IPS-18c (cell line): ENCODE measurements at regions not wholly inside any gene's neighbourhood (a gene's known extent, or its start where the extent isn't known, plus 50 kb on each side); places are given as distances from the start of the nearest gene placed in this dataset.
"Not testable (repeated sequence)": the region's sequence is repeated elsewhere in the genome, so short reads cannot be mapped to it uniquely, and the experiment has no call there.

Experiments
- H3K4me3 ChIP-seq: 2 replicates; pipeline ENCODE4 v1.7.0; 2013; ENCODE audit warnings: low read depth, mild to moderate bottlenecking, low read length, moderate library complexity; ENCODE audit not compliant: insufficient read depth
- H3K9me3 ChIP-seq: one replicate; pipeline ENCODE4 v1.6.1; 2013; ENCODE audit warnings: mild to moderate bottlenecking, low read length, moderate library complexity; ENCODE audit not compliant: control insufficient read depth, insufficient read depth

GRCh38 chr1:60662486-60663044, 419.8 kb upstream of the NFIA start:
- Histone ChIP-seq H3K9me3 (no peaks in the 10 kb centered on the region), H3K4me3 (no peak overlapping the region)

DNA sequence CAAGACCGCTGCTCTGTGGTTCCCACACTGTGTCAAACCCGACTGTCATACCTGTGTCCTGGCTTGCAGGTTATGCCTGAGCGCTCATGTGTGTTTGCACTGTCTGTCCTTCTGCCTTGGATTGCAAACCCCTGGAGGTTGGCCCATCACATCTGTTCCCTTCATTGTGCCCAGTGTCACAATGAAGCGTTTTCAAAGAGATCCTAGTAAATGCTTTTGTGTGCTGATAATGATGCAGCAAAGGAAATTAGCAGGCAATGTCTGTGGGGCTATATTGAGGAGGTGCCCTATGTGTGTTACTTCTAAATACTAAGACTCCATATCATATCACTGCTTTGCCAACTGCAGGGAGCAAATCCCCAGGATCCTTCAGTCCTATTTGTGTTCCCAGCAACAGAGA, 424.4 kb upstream of the NFIA start:
- H3K4me3 ChIP-seq = no peak overlapping the region
- H3K9me3 ChIP-seq = no peaks in the 10 kb centered on the region

GRCh38 chr1:60655679-60656355, 426.5 kb upstream of the NFIA start:
- peaks cover 2% of the 10 kb centered on the region for H3K9me3 ChIP-seq
- H3K4me3 ChIP-seq = no peak overlapping the region

GRCh38 chr1:60640033-60640551, 442.3 kb upstream of the NFIA start:
- H3K9me3 ChIP-seq, H3K4me3 ChIP-seq: not testable (repeated sequence)

DNA sequence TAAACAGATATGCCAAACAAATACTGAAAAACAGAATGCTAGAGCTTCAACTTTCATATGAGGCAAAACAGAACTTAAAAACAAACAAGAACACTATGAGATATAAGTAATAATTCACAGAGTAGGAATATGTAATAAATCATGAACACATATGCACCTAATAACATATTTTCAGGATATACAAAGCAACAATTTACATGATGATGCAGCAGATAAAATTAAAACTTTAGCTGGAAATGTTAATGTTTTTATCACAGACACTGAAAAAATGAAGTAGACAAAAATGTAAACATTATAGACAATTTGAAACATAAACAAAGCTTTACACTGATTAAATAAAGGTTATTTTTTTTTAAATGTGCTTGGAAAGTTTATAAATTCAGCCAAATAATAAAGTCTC, 443.1 kb upstream of the NFIA start:
- H3K9me3 ChIP-seq = no peaks in the 10 kb centered on the region
- no peak overlapping the region for H3K4me3 ChIP-seq

DNA sequence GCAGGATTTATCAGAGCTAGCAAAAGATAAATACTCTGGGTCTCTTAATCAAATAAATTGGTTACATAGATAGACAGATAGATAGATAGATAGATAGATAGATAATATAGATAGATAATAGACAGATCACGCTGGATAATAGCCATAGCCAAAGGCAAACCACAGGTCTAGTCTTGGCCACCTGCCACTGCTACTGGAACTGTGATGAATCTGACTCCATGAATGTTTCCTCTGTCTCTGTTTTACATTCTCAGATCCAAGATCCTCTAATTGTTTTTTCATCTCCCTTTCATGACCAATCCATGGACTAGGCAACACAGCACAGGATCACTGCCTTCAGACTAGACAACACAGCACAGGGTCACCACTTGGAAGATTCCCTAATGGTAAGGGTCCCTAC, 444.7 kb upstream of the NFIA start:
- H3K9me3 ChIP-seq = no peaks in the 10 kb centered on the region
- no peak overlapping the region for H3K4me3 ChIP-seq

- H3K4me3 ChIP-seq = no peak overlapping the region
Measured at GRCh38 chr1:60636946-60637345, 445.4 kb upstream of the NFIA start.

GRCh38 chr1:60634106-60634505, 448.3 kb upstream of the NFIA start:
- Histone ChIP-seq H3K4me3 (no peak overlapping the region), H3K9me3 (no peaks in the 10 kb centered on the region)

More at GRCh38 chr1:60636946-60637345, 445.4 kb upstream of the NFIA start:
- H3K9me3 ChIP-seq = no peaks in the 10 kb centered on the region

DNA sequence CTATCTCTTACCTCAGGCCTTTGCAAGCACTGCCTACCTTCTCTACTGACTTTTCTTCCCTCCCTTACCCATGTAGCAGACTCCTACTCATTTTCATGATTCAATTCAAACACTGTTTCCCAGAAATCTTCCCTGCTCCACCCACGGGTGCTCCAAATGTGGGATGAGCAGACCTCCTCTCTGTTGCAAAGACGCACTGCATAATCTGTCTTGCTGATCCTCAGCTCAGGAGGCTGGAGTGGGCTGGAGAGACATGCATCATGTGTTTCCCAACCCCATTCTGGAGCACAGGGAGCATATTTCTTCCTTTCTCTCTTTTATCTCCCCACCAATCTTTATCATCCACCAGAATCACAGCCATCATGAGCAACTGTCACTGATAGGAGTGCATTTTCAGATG, 459.9 kb upstream of the NFIA start:
- no peak overlapping the region for H3K4me3 ChIP-seq
- H3K9me3 ChIP-seq = no peaks in the 10 kb centered on the region

DNA sequence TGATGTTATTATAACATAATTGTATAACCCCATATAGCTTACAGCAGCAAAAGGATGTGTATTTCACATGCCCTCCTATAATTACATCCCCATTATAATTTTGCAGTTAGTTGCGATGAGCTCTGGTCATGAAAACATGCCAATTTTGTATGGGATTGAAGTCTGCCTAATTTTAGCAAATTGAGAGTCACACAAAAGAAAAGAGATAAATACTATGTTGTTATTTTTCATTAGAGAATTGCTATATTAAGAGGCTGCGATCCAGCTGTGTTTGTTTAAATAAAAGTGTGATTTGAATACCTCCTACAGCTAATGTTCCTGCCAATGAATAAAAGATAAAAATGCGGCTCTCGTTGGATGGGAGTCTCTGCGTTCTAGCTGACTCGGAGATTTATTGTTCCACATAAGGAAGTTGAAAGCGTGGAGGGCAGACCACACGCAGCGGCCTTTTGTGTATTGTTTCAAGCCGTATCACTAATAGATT, 461.0 kb upstream of the NFIA start:
- Histone ChIP-seq H3K4me3 (no peak overlapping the region), H3K9me3 (no peaks in the 10 kb centered on the region)

DNA sequence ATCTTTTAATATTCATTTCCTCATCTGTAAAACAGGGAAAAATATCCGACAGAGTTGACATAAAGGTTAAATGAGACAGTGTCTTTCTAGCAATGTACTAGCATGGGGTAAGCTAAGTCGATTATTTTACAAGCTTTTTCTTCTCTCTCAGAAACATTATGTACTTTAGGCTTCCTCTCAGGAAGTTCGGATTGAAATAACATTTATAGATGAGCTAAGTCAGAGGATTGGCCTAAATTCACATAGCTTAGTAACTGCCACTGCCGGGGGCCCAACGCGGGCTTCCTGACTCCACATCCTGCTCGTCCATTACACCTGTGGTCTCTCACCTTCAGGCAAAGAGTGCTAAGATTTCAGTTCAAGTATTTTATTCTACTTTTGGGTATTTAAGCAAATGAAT, 462.3 kb upstream of the NFIA start:
- Histone ChIP-seq H3K9me3 (no peaks in the 10 kb centered on the region), H3K4me3 (no peak overlapping the region)

DNA sequence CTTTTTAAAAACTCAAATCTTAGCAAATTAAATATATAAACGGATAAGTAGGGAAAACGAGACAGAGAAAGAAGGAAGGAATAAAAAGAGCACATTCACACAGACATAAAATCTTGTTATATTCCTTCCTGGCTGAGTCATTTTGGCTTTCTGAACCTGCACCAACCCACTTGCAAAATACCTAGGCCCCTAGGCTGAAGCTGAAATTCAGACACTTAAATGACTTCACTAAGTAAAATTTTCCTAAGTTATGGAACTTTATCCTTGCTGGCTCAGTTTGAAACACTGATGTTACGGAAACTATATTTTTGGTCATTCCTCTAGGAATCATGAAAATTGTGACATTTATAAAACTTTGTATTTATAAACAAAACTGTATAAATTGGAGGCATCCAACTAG, 462.8 kb upstream of the NFIA start:
- Histone ChIP-seq H3K9me3 (no peaks in the 10 kb centered on the region), H3K4me3 (no peak overlapping the region)

DNA sequence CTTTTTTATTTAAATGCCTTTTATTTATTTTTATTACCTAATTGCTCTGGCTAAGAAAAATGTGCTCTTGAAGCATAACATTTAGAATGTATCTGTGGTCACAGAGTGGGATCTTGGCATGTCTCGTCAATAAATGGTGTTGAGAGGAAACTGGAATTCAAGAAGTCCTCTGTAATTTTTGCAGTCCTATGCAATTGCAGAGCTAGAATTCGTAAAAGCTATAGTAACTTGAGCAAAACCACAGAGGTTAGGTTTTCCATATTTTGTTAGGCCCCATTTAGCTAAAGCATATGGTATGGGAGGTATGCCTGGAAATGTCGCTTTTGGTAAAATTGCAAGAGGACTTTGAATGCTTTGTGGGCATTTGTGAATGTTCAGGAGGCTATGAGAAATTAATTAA, 466.7 kb upstream of the NFIA start:
- H3K9me3 ChIP-seq = no peaks in the 10 kb centered on the region

GRCh38 chr1:60612790-60613189, 469.6 kb upstream of the NFIA start:
- Histone ChIP-seq H3K9me3 (no peaks in the 10 kb centered on the region), H3K4me3 (no peak overlapping the region)

More for the DNA sequence above, 466.7 kb upstream of the NFIA start:
- H3K4me3 ChIP-seq = no peak overlapping the region

DNA sequence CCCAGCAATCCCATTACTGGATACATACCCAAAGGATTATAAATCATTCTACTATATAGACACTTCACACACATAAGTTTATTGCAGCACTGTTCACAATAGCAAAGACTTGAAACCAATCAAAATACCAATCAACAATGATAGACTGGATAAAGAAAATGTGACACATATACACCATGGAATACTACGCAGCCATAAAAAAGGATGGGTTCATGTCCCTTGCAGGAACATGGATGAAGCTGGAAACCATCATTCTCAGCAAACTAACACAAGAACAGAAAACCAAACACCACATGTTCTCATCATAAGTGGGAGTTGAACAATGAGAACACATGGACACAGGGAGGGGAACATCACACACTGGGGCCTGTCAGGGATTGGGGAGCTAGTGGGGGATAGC, 475.4 kb upstream of the NFIA start:
- H3K9me3 ChIP-seq, H3K4me3 ChIP-seq: not testable (repeated sequence)

- Histone ChIP-seq H3K4me3 (no peak overlapping the region), H3K9me3 (no peaks in the 10 kb centered on the region)
Measured at GRCh38 chr1:60600532-60600931, 481.8 kb upstream of the NFIA start.

DNA sequence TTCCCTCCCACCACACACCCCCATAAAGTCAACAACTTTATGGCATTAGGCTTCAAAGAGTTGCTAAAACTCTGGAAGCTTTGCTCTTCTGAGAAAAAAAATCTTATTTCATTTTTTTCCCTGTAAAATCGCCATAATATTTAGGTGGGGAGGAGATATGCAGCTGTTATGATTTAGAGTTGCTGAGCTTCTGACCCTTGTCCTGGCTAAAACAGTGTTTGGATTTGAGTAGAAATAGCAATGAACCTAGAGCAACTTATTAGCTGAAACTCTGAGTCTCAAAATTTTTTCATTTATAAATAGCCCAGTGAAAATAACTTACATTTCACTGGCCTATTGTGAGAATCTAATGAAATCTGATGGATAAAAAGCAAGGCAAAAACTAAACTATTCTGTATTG, 482.8 kb upstream of the NFIA start:
- H3K9me3 ChIP-seq = no peaks in the 10 kb centered on the region
- no peak overlapping the region for H3K4me3 ChIP-seq

GRCh38 chr1:60598041-60598910, 484.1 kb upstream of the NFIA start:
- no peak overlapping the region for H3K4me3 ChIP-seq
- no peaks in the 10 kb centered on the region for H3K9me3 ChIP-seq
